Activated naive CD4-positive, alpha-beta T cell treated with Interleukin-2 at 50 U/mL for 16 hours (primary cell): ENCODE measurements at regions not wholly inside any gene's neighbourhood (a gene's known extent, or its start where the extent isn't known, plus 50 kb on each side); places are given as distances from the start of the nearest gene placed in this dataset.
"Not testable (repeated sequence)": the region's sequence is repeated elsewhere in the genome, so short reads cannot be mapped to it uniquely, and the experiment has no call there.

Experiments
- DNase-seq: peaks from one replicate; pipeline ENCODE4 v3.0.0-alpha.2; 2020

- DNase-seq, result no peak
Measured at GRCh38 chr3:160098261-160098908, 109.8 kb downstream of the IL12A start.

- no peak for DNase-seq
Measured at GRCh38 chr3:160098926-160099626, 110.4 kb downstream of the IL12A start.

DNA sequence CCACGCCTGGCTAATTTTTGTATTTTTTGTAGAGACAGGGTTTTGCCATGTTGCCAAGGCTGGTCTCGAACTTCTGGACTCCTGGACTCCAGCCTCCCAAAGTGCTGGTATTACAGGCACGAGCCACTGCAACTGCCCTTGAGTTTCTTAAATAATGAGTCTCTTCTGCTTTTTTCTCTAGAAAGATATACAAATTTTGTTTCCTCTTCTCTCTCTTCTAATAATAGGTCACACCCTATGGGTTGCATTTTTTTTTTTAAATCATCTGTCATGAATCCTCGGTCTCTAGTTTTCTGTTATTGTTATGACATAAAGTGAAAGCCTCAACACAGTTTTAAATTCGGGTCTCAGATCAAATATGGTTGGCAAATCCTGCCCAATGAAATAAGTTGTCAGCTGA lies 111.2 kb downstream of the IL12A start:
- no peak for DNase-seq

GRCh38 chr3:160100610-160101009 lies 112.0 kb downstream of the IL12A start:
- no peak for DNase-seq

GRCh38 chr3:160102001-160102400 lies 113.4 kb downstream of the IL12A start:
- not testable (repeated sequence) for DNase-seq

DNA sequence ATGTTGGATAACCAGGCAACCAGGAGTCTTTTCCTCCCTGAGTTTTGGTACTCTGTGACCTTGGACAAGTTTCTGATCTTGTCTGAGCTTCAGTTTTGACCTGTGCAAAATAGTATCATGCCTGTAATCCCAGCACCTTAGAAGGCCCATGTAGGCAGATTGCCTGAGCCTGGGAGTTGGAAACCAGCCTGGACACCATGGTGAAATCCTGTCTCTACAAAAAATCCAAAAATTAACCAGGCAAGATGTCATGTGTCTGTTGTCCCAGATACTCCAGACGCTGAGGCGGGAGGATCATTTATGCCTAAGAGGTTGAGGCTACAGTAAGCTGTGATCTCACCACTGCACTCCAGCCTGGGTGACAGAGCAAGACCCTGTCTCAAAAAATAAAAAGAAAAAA lies 114.8 kb downstream of the IL12A start:
- DNase-seq, result no peak

- no peak for DNase-seq
Measured at GRCh38 chr3:160105907-160106584, 117.4 kb downstream of the IL12A start.

GRCh38 chr3:160106905-160107861 lies 118.0 kb upstream of the C3orf80 start:
- no peak for DNase-seq

- no peak for DNase-seq
Measured at GRCh38 chr3:160108362-160108761, 116.9 kb upstream of the C3orf80 start.

- DNase-seq, result no peak
Measured at GRCh38 chr3:160112481-160112880, 112.7 kb upstream of the C3orf80 start.

DNA sequence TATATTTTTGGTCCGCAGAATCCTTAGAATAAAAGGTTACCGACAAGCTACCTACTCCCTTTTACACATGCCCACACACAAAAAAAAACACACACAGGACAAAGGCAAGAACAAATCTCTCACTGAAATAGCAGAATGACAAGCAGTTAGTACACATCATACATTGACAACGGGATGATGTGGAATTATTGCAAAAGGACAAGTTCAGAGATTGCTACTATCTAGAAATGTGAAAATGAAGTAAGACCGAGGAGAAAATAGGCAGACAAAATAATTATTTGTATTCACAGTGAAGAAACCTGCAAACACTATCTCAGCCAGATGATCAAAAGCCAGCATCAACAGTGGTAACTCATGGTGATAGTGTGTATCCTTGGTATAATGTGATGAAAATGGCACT lies 112.2 kb upstream of the C3orf80 start:
- no peak for DNase-seq

- DNase-seq, result no peak
Measured at GRCh38 chr3:160114355-160114995, 110.7 kb upstream of the C3orf80 start.

DNA sequence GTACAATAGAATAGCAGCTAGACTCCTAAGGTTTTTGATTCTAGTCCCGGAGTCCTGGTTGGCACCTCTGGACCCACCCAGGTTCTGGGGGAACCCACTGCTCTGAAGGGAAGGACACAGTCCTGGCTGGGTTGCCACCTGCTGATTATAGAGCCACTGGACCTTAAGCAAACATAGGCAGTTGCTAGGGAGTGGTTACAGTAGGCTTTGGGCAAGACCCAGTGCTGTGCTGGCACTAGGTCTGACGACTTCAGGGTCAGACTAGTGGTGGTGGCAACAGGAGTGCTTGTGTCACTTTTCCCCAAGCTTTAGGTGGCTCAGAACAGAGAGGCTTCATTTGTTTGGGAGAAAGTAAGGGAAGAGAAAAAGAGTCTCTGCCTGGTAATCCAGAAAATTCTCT lies 109.8 kb upstream of the C3orf80 start:
- DNase-seq, result no peak

DNA sequence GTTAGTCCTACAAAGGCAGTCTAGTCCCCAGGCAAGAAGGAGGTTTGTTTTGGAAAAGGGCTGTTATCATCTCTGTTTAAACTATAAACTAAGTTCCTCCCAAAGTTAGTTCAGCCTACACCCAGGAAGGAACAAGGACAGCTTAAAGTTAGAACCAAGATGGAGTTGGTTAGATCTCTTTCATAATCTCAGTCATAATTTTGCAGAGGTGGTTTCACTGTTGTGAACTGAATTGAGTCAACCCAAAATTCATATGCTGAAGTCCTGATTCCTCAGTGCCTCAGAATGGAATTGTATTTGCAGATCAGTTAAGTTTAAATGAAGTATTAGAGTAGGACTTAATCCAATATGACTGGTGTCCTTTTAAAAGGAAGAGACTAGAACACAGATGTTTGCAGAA lies 101.0 kb upstream of the C3orf80 start:
- DNase-seq, result no peak

DNA sequence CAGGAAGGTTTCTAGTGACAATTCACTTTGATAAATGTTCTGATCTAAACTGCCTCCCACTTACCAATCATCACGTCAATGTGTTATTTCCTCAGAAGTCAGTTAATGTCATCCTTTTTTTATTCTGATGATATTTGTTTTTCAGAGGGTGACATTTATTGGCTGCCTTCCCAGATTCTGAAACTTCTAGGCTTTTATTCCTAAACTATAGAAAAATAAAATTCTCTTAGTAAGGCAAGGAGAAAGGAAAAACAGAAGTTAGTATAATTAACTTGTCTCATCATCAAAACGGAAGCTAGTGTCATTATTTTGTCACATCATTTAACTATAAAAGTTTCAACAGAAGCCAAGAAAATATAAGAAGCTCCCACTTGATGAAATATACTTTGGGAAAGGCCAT lies 100.0 kb upstream of the C3orf80 start:
- no peak for DNase-seq

DNA sequence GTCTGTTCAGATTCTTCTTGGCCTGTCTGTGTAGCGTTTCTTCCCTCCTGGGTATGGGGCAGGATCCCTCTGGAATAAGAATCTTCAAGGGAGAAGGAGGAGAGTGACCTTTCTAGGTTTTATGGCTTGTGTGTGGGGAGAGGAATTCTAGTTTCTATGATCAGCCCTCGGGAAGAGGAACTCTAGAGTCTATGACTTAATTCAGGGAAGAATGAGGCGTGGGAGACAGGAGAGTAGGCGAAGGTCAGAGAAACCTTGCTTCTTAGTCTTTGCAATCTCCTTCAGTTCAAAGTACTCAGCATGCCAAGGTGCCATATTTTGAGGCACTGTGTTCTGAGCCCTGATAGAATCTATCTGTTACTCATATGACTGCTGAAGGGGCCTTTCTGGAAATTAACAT lies 99.2 kb upstream of the C3orf80 start:
- no peak for DNase-seq

- no peak for DNase-seq
Measured at GRCh38 chr3:160126761-160127160, 98.5 kb upstream of the C3orf80 start.

GRCh38 chr3:160127308-160127707 lies 97.9 kb upstream of the C3orf80 start:
- no peak for DNase-seq

DNA sequence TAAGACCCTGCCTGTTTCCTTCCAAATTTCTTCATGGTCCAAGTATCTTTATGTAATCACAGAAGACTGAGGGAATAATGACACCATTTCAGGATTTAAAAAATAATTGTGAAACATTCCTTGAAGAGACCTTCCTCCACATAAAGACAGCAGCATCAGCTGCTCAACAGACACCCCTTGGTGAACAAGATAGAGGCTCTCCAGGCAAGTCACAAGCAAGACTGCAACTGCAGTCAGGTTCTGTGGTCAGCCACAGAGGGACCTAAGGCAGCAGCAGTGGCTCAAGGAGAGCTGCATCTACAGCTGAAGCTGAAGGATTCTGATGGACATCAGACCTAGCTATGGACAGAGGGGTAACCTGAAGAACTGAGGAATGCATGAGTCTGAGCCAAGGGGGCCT lies 97.2 kb upstream of the C3orf80 start:
- DNase-seq, result no peak

DNA sequence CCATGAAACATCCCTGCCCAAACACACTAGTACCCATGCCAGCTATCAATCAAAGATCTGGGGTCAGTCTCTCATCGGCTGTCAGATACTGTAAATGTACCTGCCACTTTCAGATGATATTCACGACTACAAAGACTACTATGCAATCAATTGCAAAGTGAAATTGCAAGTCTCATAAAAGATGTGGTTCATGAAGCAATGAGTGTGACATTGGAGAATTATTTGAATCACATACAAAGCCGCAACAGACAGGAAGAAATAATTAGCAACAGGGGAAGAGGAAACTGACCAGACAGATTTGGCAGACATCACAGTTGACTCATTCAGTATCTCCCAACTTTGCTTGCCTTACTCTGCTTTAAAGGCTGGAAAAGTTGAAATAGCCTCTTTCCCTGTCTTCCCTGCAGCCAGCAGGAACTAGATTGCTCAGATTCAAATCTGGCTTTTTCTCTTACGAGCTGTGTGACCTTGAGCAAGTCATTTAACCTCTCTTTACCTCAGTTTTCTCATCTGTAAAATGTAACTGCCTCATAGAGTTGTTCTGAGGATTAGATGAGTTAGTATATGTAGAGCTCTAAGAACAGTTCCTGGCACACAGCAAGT lies 95.7 kb upstream of the C3orf80 start:
- DNase-seq, result no peak

- DNase-seq, result no peak
Measured at GRCh38 chr3:160130071-160130470, 95.2 kb upstream of the C3orf80 start.

DNA sequence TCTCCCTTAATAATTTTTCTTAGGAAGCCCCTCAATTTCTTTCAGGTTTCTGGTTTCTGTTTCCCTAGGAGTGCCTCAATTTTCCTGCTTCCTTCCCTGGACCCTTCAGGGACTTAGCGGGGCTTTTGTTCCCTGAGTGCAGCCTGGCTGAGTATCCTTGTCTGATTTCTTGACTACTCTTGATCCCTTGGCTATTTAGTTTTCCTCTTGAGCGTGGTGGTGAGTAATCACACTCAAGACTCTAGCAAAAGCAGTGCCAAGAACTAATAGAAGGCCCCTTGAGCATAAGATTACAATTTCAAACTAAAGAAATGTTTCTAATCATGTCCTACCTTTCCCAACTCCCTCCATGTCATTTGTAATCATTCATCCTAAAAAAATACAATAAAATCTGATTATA lies 94.3 kb upstream of the C3orf80 start:
- no peak for DNase-seq
